K562 (cell line): ENCODE measurements at regions not wholly inside any gene's neighbourhood (a gene's known extent, or its start where the extent isn't known, plus 50 kb on each side); places are given as distances from the start of the nearest gene placed in this dataset.

Source experiments
- ATAC-seq: fragments of 200-7000 bp; cut with Tn5 transposase; 3 replicates; pipeline ENCODE4 v1.9.1; 2020; ENCODE audit warnings: moderate library complexity
- BruUV-seq: library from RNA; stranded (reverse); fragments of 400-500 nt; replicated peaks from 2 replicates; lab custom pipeline; 2021; lab: Mats Ljungman, UMichigan
- CTCF ChIA-PET: fragments of 300-600 bp; formaldehyde crosslinking; extraction: SDS; loops from one replicate; lab custom pipeline; 2021; ENCODE audit warnings: low intra/inter-chr PET ratio; lab: Yijun Ruan, JAX
- POLR2A ChIA-PET: fragments of 300-600, 350-650 bp; sonication (Branson Sonifier 250); formaldehyde crosslinking; extraction: SDS; loops from one replicate; lab custom pipeline; 2021; ENCODE audit warnings: antibody characterized with exemption, inconsistent platforms; lab: Yijun Ruan, JAX
- DNase-seq, 4 experiments: peaks; one replicate each; pipeline versions ENCODE4 v3.0.0 to v3.0.0-alpha.2; 2011 to 2018; ENCODE audit warnings: low spot score in 3 of 4, mixed read lengths in 3 of 4; ENCODE audit errors: extremely low read depth in 1 of 4
- FAIRE-seq: peaks from 2 replicates; lab custom pipeline; 2011; peaks lifted over from hg19 to GRCh38; lab: Jason Lieb, UNC
- H2AFZ ChIP-seq: 2 replicates; pipeline ENCODE4 v1.6.0; 2011; ENCODE audit warnings: low read depth, low read length, control low read depth, inconsistent platforms
- H3K27ac ChIP-seq: fragments of 200-600 bp; 3 replicates; pipeline ENCODE4 v1.8.0; 2011; ENCODE audit warnings: low read depth, mild to moderate bottlenecking, control low read depth, inconsistent platforms, low read length, moderate library complexity, mixed read lengths; ENCODE audit errors: extremely low read depth
- H3K27me3 ChIP-seq, 2 experiments: fragments of 300-600 bp in 1 of 2; 2 replicates in 1 of 2; 3 replicates in 1 of 2; pipeline versions ENCODE4 v1.6.0 to v1.8.0; 2011; ENCODE audit warnings: inconsistent platforms in 2 of 2, low read length in 2 of 2, mild to moderate bottlenecking in 1 of 2, mixed read lengths in 1 of 2, moderate library complexity in 1 of 2; ENCODE audit not compliant: control insufficient read depth in 2 of 2, insufficient read depth in 2 of 2
- H3K36me3 ChIP-seq: fragments of 300-600 bp; 3 replicates; pipeline ENCODE4 v1.8.0; 2011; ENCODE audit warnings: mild to moderate bottlenecking, low read length, inconsistent platforms; ENCODE audit not compliant: control insufficient read depth, insufficient read depth
- H3K4me1 ChIP-seq, 2 experiments: fragments of 200-600 bp in 1 of 2; replicated peaks in 1 of 2; 2 replicates in 1 of 2; 3 replicates in 1 of 2; pipeline versions ENCODE4 v1.5.1 to v1.8.0; 2011; ENCODE audit warnings: inconsistent platforms in 2 of 2, low read length in 2 of 2, mild to moderate bottlenecking in 1 of 2, mixed read lengths in 1 of 2, moderate library complexity in 1 of 2; ENCODE audit not compliant: control insufficient read depth in 2 of 2, insufficient read depth in 2 of 2
- H3K4me2 ChIP-seq: 2 replicates; pipeline ENCODE4 v1.6.1; 2011; ENCODE audit warnings: low read length, control low read depth, inconsistent platforms, mixed read lengths; ENCODE audit not compliant: insufficient read depth
- H3K4me3 ChIP-seq: fragments of 200-600 bp; sonication (generic), shearing (Covaris generic); 2 replicates; pipeline ENCODE4 v1.5.1; 2016; ENCODE audit warnings: control low read depth, inconsistent platforms
- H3K79me2 ChIP-seq: fragments of 200-600 bp; 3 replicates; pipeline ENCODE4 v1.8.0; 2011; ENCODE audit warnings: low read length, inconsistent platforms; ENCODE audit not compliant: control insufficient read depth, insufficient read depth
- H3K9ac ChIP-seq, 2 experiments: 2 replicates each; pipeline versions ENCODE4 v1.6.0 to v1.6.1; 2011; ENCODE audit warnings: low read depth in 2 of 2, low read length in 2 of 2, control low read depth in 1 of 2, inconsistent platforms in 1 of 2, mild to moderate bottlenecking in 1 of 2, mixed read lengths in 1 of 2; ENCODE audit not compliant: insufficient read depth in 1 of 2
- H3K9me1 ChIP-seq: one replicate; pipeline ENCODE4 v1.6.0; 2011; ENCODE audit warnings: inconsistent platforms, mild to moderate bottlenecking, low read length, moderate library complexity; ENCODE audit not compliant: control insufficient read depth, insufficient read depth
- H3K9me3 ChIP-seq: replicated peaks from 2 replicates; pipeline ENCODE4 v1.5.1; 2011; ENCODE audit warnings: low read depth, low read length, inconsistent platforms; ENCODE audit not compliant: control insufficient read depth, insufficient read depth
- H4K20me1 ChIP-seq: replicated peaks from 2 replicates; pipeline ENCODE4 v1.6.1; 2011; ENCODE audit warnings: low read length, inconsistent platforms, mixed read lengths; ENCODE audit not compliant: control insufficient read depth, insufficient read depth
- CBFA2T2 ChIP-seq: fragments of 450-650 bp; conservative IDR thresholded peaks from 2 replicates; pipeline ENCODE4 v1.6.1; 2017; ENCODE audit warnings: mild to moderate bottlenecking
- DNMT1 ChIP-seq: fragments of 450-650 bp; IDR thresholded peaks from 2 replicates; pipeline ENCODE4 v1.6.1; 2016; ENCODE audit warnings: antibody characterized with exemption, mild to moderate bottlenecking
- ETV6 ChIP-seq, 3 experiments: fragments of 150-350 bp in 1 of 3; sonication (generic) in 1 of 3; formaldehyde crosslinking in 1 of 3; IDR thresholded peaks; 2 replicates each; pipeline versions ENCODE4 v1.6.1 to v1.8.0; 2014 to 2022; ENCODE audit warnings: borderline replicate concordance in 2 of 3, low read depth in 2 of 3, antibody characterized with exemption in 1 of 3, low read length in 1 of 3, mild to moderate bottlenecking in 1 of 3, missing genetic modification reagents in 1 of 3
- GABPB1 ChIP-seq: sonication (generic); formaldehyde crosslinking; IDR thresholded peaks from 2 replicates; pipeline ENCODE4 v1.8.0; 2022; ENCODE audit warnings: mild to moderate bottlenecking, missing genetic modification reagents
- HDGF ChIP-seq: fragments of 450-650 bp; IDR thresholded peaks from 2 replicates; pipeline ENCODE4 v1.6.1; 2016
- KLF13 ChIP-seq: fragments of 450-650 bp; IDR thresholded peaks from 2 replicates; pipeline ENCODE4 v1.6.1; 2016; ENCODE audit warnings: missing genetic modification characterization, low read depth, mild to moderate bottlenecking, missing compliant biosample characterization, moderate library complexity, borderline replicate concordance
- SMARCB1 ChIP-seq: IDR thresholded peaks from 2 replicates; pipeline ENCODE4 v1.6.1; 2011; ENCODE audit warnings: improper control_type of control experiment, low read depth; ENCODE audit not compliant: insufficient read length
- TCF3 ChIP-seq: sonication (generic); formaldehyde crosslinking; IDR thresholded peaks from 2 replicates; pipeline ENCODE4 v1.4.0; 2020; ENCODE audit warnings: mild to moderate bottlenecking, missing genetic modification reagents
- ZBTB7A ChIP-seq: IDR thresholded peaks from 2 replicates; pipeline ENCODE4 v1.6.1; 2011; ENCODE audit warnings: low read depth, mild to moderate bottlenecking, low read length, moderate library complexity, borderline replicate concordance; ENCODE audit not compliant: control insufficient read depth
- ZNF140 ChIP-seq: fragments of 250-450 bp; sonication (Bioruptor Pico); IDR thresholded peaks from 2 replicates; pipeline ENCODE4 v1.8.0; 2021; ENCODE audit warnings: moderate library complexity, mild to moderate bottlenecking, inconsistent platforms
- ZNF311 ChIP-seq: fragments of 250-450 bp; sonication (Bioruptor Pico); IDR thresholded peaks from 2 replicates; pipeline ENCODE4 v1.4.0; 2020; ENCODE audit warnings: mild to moderate bottlenecking, moderate library complexity
- ZNF79 ChIP-seq: fragments of 250-450 bp; sonication (Bioruptor Pico); IDR thresholded peaks from 2 replicates; pipeline ENCODE4 v1.4.0; 2020; ENCODE audit warnings: low read depth, mild to moderate bottlenecking, moderate library complexity
- WGBS: fragments of 100-300 bp; shearing (Covaris generic); methylation state at CpG from one replicate; pipeline ENCODE4 v1.1.6; 2016; ENCODE audit warnings: low coverage, mixed read lengths; ENCODE audit not compliant: insufficient coverage; ENCODE audit errors: missing lambda C conversion rate; 5-methylcytosine and 5-hydroxymethylcytosine counted together
- in situ Hi-C: fragments of 300-500 bp; cut with MboI; formaldehyde crosslinking; loops from 4 replicates; pipeline ENCODE4 v1.15.0; 2018; ENCODE audit warnings: inconsistent platforms, mixed read lengths
- intact Hi-C: fragments of 100-400 bp; cut with micrococcal nuclease; formaldehyde crosslinking; loops from 2 replicates; pipeline ENCODE4 v1.14.2; 2022
- TF ChIP-seq, protein P1 (sequence below): fragments of 450-650 bp; formaldehyde crosslinking; IDR thresholded peaks from 2 replicates; pipeline ENCODE4 v1.4.0; 2020; ENCODE audit warnings: mild to moderate bottlenecking, moderate library complexity
- TF ChIP-seq, protein P2 (sequence below), 2 experiments: fragments of 450-650 bp; formaldehyde crosslinking in 1 of 2; IDR thresholded peaks; 2 replicates each; pipeline versions ENCODE4 v1.4.0 to v1.6.1; 2014 to 2020; ENCODE audit warnings: mild to moderate bottlenecking in 2 of 2, borderline replicate concordance in 1 of 2, low read depth in 1 of 2

DNA sequence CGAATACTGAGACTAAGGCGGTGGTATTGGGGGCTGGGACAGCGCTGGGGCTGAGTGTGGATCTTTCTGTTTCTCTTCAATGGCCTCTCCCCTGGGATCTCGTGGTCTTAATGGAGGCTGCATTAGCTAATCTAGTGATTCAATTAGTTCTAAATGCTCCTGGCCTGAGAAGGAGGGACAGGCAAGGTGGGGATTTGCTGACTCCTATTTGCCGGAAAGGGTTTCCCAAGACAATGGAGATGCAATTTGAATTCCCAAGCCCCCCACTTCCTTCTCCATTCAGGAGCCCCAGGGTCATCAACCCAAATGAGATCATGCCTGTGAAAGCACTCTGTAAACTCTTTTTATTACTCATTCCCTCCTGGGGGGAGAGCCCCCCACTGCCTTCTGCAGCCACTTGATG is 111.7 kb upstream of the PLXNA4 start:
- 4% methylated on average over 5 of the region's 5 CpGs for WGBS
- CTCF ChIA-PET = no interaction called here

More for the DNA sequence above, 111.7 kb upstream of the PLXNA4 start:
- TF ChIP-seq CBFA2T2 = no peak
- no peak for TF ChIP-seq TCF3 (CRISPR knock-in tag)
- TF ChIP-seq ETV6 (IDR thresholded peaks at IDR 0.05; ENCODE audit: borderline replicate concordance in 1 of 2, low read depth in 2 of 2, low read length in 1 of 2) = no peak
- no peak for TF ChIP-seq ETV6 (CRISPR knock-in tag; IDR thresholded peaks at IDR 0.05; ENCODE audit: borderline replicate concordance)
- TF ChIP-seq, protein P1, sequence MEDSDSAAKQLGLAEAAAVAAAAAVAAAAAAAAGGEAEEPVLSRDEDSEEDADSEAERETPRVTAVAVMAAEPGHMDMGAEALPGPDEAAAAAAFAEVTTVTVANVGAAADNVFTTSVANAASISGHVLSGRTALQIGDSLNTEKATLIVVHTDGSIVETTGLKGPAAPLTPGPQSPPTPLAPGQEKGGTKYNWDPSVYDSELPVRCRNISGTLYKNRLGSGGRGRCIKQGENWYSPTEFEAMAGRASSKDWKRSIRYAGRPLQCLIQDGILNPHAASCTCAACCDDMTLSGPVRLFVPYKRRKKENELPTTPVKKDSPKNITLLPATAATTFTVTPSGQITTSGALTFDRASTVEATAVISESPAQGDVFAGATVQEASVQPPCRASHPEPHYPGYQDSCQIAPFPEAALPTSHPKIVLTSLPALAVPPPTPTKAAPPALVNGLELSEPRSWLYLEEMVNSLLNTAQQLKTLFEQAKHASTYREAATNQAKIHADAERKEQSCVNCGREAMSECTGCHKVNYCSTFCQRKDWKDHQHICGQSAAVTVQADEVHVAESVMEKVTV (CRISPR knock-in tag) = no peak
- TF ChIP-seq, protein P2, sequence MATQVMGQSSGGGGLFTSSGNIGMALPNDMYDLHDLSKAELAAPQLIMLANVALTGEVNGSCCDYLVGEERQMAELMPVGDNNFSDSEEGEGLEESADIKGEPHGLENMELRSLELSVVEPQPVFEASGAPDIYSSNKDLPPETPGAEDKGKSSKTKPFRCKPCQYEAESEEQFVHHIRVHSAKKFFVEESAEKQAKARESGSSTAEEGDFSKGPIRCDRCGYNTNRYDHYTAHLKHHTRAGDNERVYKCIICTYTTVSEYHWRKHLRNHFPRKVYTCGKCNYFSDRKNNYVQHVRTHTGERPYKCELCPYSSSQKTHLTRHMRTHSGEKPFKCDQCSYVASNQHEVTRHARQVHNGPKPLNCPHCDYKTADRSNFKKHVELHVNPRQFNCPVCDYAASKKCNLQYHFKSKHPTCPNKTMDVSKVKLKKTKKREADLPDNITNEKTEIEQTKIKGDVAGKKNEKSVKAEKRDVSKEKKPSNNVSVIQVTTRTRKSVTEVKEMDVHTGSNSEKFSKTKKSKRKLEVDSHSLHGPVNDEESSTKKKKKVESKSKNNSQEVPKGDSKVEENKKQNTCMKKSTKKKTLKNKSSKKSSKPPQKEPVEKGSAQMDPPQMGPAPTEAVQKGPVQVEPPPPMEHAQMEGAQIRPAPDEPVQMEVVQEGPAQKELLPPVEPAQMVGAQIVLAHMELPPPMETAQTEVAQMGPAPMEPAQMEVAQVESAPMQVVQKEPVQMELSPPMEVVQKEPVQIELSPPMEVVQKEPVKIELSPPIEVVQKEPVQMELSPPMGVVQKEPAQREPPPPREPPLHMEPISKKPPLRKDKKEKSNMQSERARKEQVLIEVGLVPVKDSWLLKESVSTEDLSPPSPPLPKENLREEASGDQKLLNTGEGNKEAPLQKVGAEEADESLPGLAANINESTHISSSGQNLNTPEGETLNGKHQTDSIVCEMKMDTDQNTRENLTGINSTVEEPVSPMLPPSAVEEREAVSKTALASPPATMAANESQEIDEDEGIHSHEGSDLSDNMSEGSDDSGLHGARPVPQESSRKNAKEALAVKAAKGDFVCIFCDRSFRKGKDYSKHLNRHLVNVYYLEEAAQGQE (IDR thresholded peaks at IDR 0.05; ENCODE audit: borderline replicate concordance) = no peak
- TF ChIP-seq, protein P2 (CRISPR knock-in tag; IDR thresholded peaks at IDR 0.05; ENCODE audit: low read depth) = no peak
- no peak for TF ChIP-seq GABPB1 (CRISPR knock-in tag)
- TF ChIP-seq KLF13 = no peak
- TF ChIP-seq DNMT1 = no peak
- TF ChIP-seq ZNF140 (CRISPR knock-in tag) = no peak
- TF ChIP-seq SMARCB1 = no peak
- no peak for TF ChIP-seq ZNF311 (CRISPR knock-in tag)
- TF ChIP-seq HDGF = no peak
- TF ChIP-seq ZBTB7A = no peak
- no peak for TF ChIP-seq ZNF79 (CRISPR knock-in tag)
- ATAC-seq (no peak), FAIRE-seq (no peak), DNase-seq (no peak)
- in situ Hi-C loops = no loop called here
- Histone ChIP-seq H3K4me1 (no peaks in the 10 kb centered on the region), H3K27me3 (peaks cover 30 to 62% of the 10 kb centered on the region in 2 experiments; a peak in 4 of 5 replicates), H3K36me3 (no peaks in the 10 kb centered on the region), H3K9ac (no peak overlapping the region), H3K4me3 (no peak overlapping the region), H2AFZ (no peak overlapping the region), H3K4me2 (no peak overlapping the region), H3K9me3 (no peaks in the 10 kb centered on the region), H3K79me2 (no peaks in the 10 kb centered on the region), H3K9me1 (no peaks in the 10 kb centered on the region), H4K20me1 (no peaks in the 10 kb centered on the region), H3K27ac (no peak overlapping the region)
- POLR2A ChIA-PET = no interaction called here
- BruUV-seq = no TSS peak
- intact Hi-C loops = no loop called here
